Keratinocyte (primary cell): ENCODE measurements at regions not wholly inside any gene's neighbourhood (a gene's known extent, or its start where the extent isn't known, plus 50 kb on each side); places are given as distances from the start of the nearest gene placed in this dataset.

ENCODE experiments used
- DNase-seq: peaks from one replicate; pipeline ENCODE4 v3.0.0-alpha.2; 2011; ENCODE audit warnings: low read depth, missing footprints, low spot score
- FAIRE-seq: peaks from 2 replicates; lab custom pipeline; 2011; peaks lifted over from hg19 to GRCh38; lab: Jason Lieb, UNC
- H2AFZ ChIP-seq: 2 replicates; pipeline ENCODE4 v1.6.0; 2012; ENCODE audit warnings: low read length, control low read depth, inconsistent platforms; ENCODE audit not compliant: control insufficient read depth
- H3K27ac ChIP-seq: 2 replicates; pipeline ENCODE4 v1.5.1; 2011; ENCODE audit warnings: low read length; ENCODE audit not compliant: control insufficient read depth, insufficient read depth
- H3K27me3 ChIP-seq: 3 replicates; pipeline ENCODE4 v1.6.0; 2011; ENCODE audit warnings: low read length; ENCODE audit not compliant: control insufficient read depth, insufficient read depth; ENCODE audit errors: extremely low read depth
- H3K36me3 ChIP-seq, 2 experiments: 2 replicates in 1 of 2; 3 replicates in 1 of 2; pipeline ENCODE4 v1.5.1; 2011; ENCODE audit warnings: low read length in 2 of 2, mild to moderate bottlenecking in 1 of 2; ENCODE audit not compliant: control insufficient read depth in 2 of 2, insufficient read depth in 2 of 2; ENCODE audit errors: extremely low read depth in 1 of 2
- H3K4me1 ChIP-seq: 3 replicates; pipeline ENCODE4 v1.5.1; 2011; ENCODE audit warnings: low read length; ENCODE audit not compliant: control insufficient read depth, insufficient read depth; ENCODE audit errors: extremely low read depth
- H3K4me2 ChIP-seq: 3 replicates; pipeline ENCODE4 v1.6.0; 2011; ENCODE audit warnings: low read depth, low read length; ENCODE audit not compliant: control insufficient read depth, insufficient read depth; ENCODE audit errors: extremely low read depth
- H3K4me3 ChIP-seq, 3 experiments: fragments of 200-600 bp in 1 of 3; sonication (generic) in 1 of 3; 2 replicates in 2 of 3; 3 replicates in 1 of 3; pipeline ENCODE4 v1.5.1; 2011 to 2016; ENCODE audit warnings: low read length in 3 of 3, mild to moderate bottlenecking in 3 of 3, control low read depth in 2 of 3, inconsistent platforms in 1 of 3, low read depth in 1 of 3, mixed read lengths in 1 of 3, mixed run types in 1 of 3, moderate library complexity in 1 of 3; ENCODE audit not compliant: control insufficient read depth in 2 of 3, insufficient read depth in 2 of 3; ENCODE audit errors: extremely low read depth in 1 of 3
- H3K79me2 ChIP-seq: 2 replicates; pipeline ENCODE4 v1.6.0; 2012; ENCODE audit warnings: low read length; ENCODE audit not compliant: control insufficient read depth, insufficient read depth
- H3K9ac ChIP-seq: 3 replicates; pipeline ENCODE4 v1.6.0; 2011; ENCODE audit warnings: low read length; ENCODE audit not compliant: control insufficient read depth, insufficient read depth; ENCODE audit errors: extremely low read depth
- H3K9me1 ChIP-seq: 3 replicates; pipeline ENCODE4 v1.6.0; 2011; ENCODE audit warnings: low read length; ENCODE audit not compliant: control insufficient read depth, insufficient read depth; ENCODE audit errors: extremely low read depth
- H3K9me3 ChIP-seq: 2 replicates; pipeline ENCODE4 v1.5.1; 2012; ENCODE audit warnings: low read depth, low read length; ENCODE audit not compliant: control insufficient read depth
- H4K20me1 ChIP-seq: 3 replicates; pipeline ENCODE4 v1.6.0; 2011; ENCODE audit warnings: low read length; ENCODE audit not compliant: control insufficient read depth, insufficient read depth; ENCODE audit errors: extremely low read depth
- CTCF ChIP-seq, 3 experiments: IDR thresholded peaks in 1 of 3; conservative IDR thresholded peaks in 1 of 3; optimal IDR thresholded peaks in 1 of 3; 2 replicates in 2 of 3; 3 replicates in 1 of 3; pipeline versions ENCODE3 to v1.5.1; 2011; ENCODE audit warnings: low read length in 3 of 3, mild to moderate bottlenecking in 3 of 3, moderate library complexity in 2 of 3, control low read depth in 1 of 3, inconsistent platforms in 1 of 3; ENCODE audit not compliant: insufficient read depth in 2 of 3; ENCODE audit errors: extremely low read depth in 1 of 3
- EZH2 ChIP-seq: IDR thresholded peaks from one replicate; pipeline ENCODE4 v1.6.1; 2012; ENCODE audit warnings: inconsistent platforms, mild to moderate bottlenecking, low read length, moderate library complexity
- dilution Hi-C: fragments of 300-500 bp; cut with MboI; formaldehyde crosslinking; loops from one replicate; pipeline ENCODE4 v1.7.0; 2020; ENCODE audit warnings: low sequenced_read_pairs; ENCODE audit not compliant: extremely low pct_ligation_motif_present

- H3K27ac ChIP-seq, result peak overlapping the region; percentile 38
These were observed 434.9 kb downstream of the ZEB2 start for GRCh38 chr2:144085016-144085415.

GRCh38 chr2:144084114-144084661 is 435.7 kb downstream of the ZEB2 start:
- Histone ChIP-seq H3K27ac (peak overlapping the region; percentile 74), H4K20me1 (no peaks in the 10 kb centered on the region), H3K4me2 (peak overlapping the region; percentile 33), H3K9me3 (no peaks in the 10 kb centered on the region), H3K79me2 (no peaks in the 10 kb centered on the region), H3K9me1 (no peaks in the 10 kb centered on the region), H3K9ac (no peak overlapping the region), H3K27me3 (no peaks in the 10 kb centered on the region), H3K4me3 (no peak overlapping the region), H3K36me3 (no peaks in the 10 kb centered on the region), H3K4me1 (peaks cover 22% of the 10 kb centered on the region), H2AFZ (peak overlapping the region; percentile 16)
- TF ChIP-seq CTCF (optimal IDR thresholded peaks at IDR 0.05 in 1 of 3, IDR thresholded peaks at IDR 0.05 in 1 of 3, conservative IDR thresholded peaks at IDR 0.05 in 1 of 3; ENCODE audit: extremely low read depth in 1 of 3, insufficient read depth in 2 of 3, low read length in 3 of 3) (no peak), EZH2 (no peak)
- DNase-seq (no peak), FAIRE-seq (peak; percentile 70)
- dilution Hi-C loops, result no loop called here

More at GRCh38 chr2:144085016-144085415, 434.9 kb downstream of the ZEB2 start:
- H3K9me3 ChIP-seq, result no peaks in the 10 kb centered on the region
- H2AFZ ChIP-seq, result no peak overlapping the region
- H3K9ac ChIP-seq, result no peak overlapping the region
- TF ChIP-seq EZH2 (no peak), CTCF (optimal IDR thresholded peaks at IDR 0.05 in 1 of 3, IDR thresholded peaks at IDR 0.05 in 1 of 3, conservative IDR thresholded peaks at IDR 0.05 in 1 of 3; ENCODE audit: extremely low read depth in 1 of 3, insufficient read depth in 2 of 3, low read length in 3 of 3) (no peak)
- no peaks in the 10 kb centered on the region for H3K9me1 ChIP-seq
- peaks cover 22% of the 10 kb centered on the region for H3K4me1 ChIP-seq
- DNase-seq, result no peak
- H3K27me3 ChIP-seq, result no peaks in the 10 kb centered on the region
- H4K20me1 ChIP-seq, result no peaks in the 10 kb centered on the region
- dilution Hi-C loops, result no loop called here
- H3K79me2 ChIP-seq, result no peaks in the 10 kb centered on the region
- no peak overlapping the region for H3K4me3 ChIP-seq
- no peaks in the 10 kb centered on the region for H3K36me3 ChIP-seq
- H3K4me2 ChIP-seq, result no peak overlapping the region
- FAIRE-seq, result no peak
